ENCODE measurements at regions not wholly inside any gene's neighbourhood (a gene's known extent, or its start where the extent isn't known, plus 50 kb on each side); places are given as distances from the start of the nearest gene placed in this dataset.
"Not testable (repeated sequence)": the region's sequence is repeated elsewhere in the genome, so short reads cannot be mapped to it uniquely, and the experiment has no call there.

DNA sequence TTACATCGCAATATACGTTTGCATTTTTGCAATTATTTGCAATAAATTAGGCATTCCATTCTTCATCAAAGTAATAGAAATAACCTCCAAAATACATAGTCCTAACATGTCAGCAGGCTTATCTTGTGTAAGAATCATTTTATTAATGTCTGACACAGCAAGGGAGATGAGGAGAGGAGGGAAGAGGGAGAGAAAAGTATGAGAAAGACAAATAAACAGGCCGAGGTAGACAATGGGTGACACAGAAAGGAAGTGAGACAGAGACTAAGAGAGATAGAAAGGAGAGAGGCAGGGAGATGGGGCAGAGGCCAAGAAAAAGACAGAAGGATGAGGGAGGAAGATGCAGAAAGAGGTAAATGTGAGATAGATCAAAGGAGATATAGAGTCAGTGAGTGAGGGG lies 50.3 kb upstream of the CYP2B6 start:
- not testable (repeated sequence) for TF ChIP-seq EZH2 (IDR thresholded peaks at IDR 0.05); CEBPB (IDR thresholded peaks at IDR 0.05; ENCODE audit: low read depth); SIN3A (IDR thresholded peaks at IDR 0.05; ENCODE audit: low read depth); SRF (IDR thresholded peaks at IDR 0.05; ENCODE audit: low read depth)
- TF ChIP-seq, protein P1, sequence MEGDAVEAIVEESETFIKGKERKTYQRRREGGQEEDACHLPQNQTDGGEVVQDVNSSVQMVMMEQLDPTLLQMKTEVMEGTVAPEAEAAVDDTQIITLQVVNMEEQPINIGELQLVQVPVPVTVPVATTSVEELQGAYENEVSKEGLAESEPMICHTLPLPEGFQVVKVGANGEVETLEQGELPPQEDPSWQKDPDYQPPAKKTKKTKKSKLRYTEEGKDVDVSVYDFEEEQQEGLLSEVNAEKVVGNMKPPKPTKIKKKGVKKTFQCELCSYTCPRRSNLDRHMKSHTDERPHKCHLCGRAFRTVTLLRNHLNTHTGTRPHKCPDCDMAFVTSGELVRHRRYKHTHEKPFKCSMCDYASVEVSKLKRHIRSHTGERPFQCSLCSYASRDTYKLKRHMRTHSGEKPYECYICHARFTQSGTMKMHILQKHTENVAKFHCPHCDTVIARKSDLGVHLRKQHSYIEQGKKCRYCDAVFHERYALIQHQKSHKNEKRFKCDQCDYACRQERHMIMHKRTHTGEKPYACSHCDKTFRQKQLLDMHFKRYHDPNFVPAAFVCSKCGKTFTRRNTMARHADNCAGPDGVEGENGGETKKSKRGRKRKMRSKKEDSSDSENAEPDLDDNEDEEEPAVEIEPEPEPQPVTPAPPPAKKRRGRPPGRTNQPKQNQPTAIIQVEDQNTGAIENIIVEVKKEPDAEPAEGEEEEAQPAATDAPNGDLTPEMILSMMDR (IDR thresholded peaks at IDR 0.05 in 2 of 3, conservative IDR thresholded peaks at IDR 0.05 in 1 of 3; ENCODE audit: borderline replicate concordance in 1 of 3, insufficient read depth in 1 of 3, low read depth in 2 of 3, low read length in 2 of 3) = not testable (repeated sequence)

All from HCT116 (cell line).